Loucy (cell line): ENCODE measurements at regions not wholly inside any gene's neighbourhood (a gene's known extent, or its start where the extent isn't known, plus 50 kb on each side); places are given as distances from the start of the nearest gene placed in this dataset.

Experiments
- H2AFZ ChIP-seq: fragments of 200-600 bp; sonication (generic); 2 replicates; pipeline ENCODE4 v1.6.0; 2016; ENCODE audit warnings: antibody characterized with exemption, mild to moderate bottlenecking, low read length, moderate library complexity
- H3F3A ChIP-seq: fragments of 200-600 bp; 2 replicates; pipeline ENCODE4 v1.6.0; 2016; ENCODE audit warnings: antibody characterized with exemption, low read depth, mild to moderate bottlenecking
- H3K27me3 ChIP-seq: fragments of 200-600 bp; sonication (generic); 2 replicates; pipeline ENCODE4 v1.6.1; 2014; ENCODE audit warnings: low read length, mild to moderate bottlenecking; ENCODE audit not compliant: insufficient read depth, poor library complexity, severe bottlenecking
- H3K36me3 ChIP-seq: fragments of 200-600 bp; sonication (generic); 2 replicates; pipeline ENCODE4 v1.6.1; 2016; ENCODE audit warnings: low read length; ENCODE audit not compliant: insufficient read depth
- H3K4me1 ChIP-seq: fragments of 200-600 bp; sonication (generic); 2 replicates; pipeline ENCODE4 v1.5.1; 2014; ENCODE audit warnings: low read length, mild to moderate bottlenecking; ENCODE audit not compliant: insufficient read depth, poor library complexity, severe bottlenecking
- H3K4me2 ChIP-seq: fragments of 200-600 bp; sonication (generic); 2 replicates; pipeline ENCODE4 v1.6.0; 2014; ENCODE audit warnings: antibody characterized with exemption, low read length, low read depth, mild to moderate bottlenecking; ENCODE audit not compliant: poor library complexity, severe bottlenecking
- H3K4me3 ChIP-seq: fragments of 200-600 bp; sonication (generic); 2 replicates; pipeline ENCODE4 v1.5.1; 2014; ENCODE audit warnings: low read length, mild to moderate bottlenecking, mixed read lengths; ENCODE audit not compliant: poor library complexity, severe bottlenecking
- H3K79me2 ChIP-seq: fragments of 200-600 bp; sonication (generic); 2 replicates; pipeline ENCODE4 v1.6.1; 2014; ENCODE audit warnings: low read length; ENCODE audit not compliant: insufficient read depth
- H3K9ac ChIP-seq: fragments of 200-600 bp; sonication (generic); 2 replicates; pipeline ENCODE4 v1.6.0; 2014; ENCODE audit warnings: mild to moderate bottlenecking, low read depth, low read length, moderate library complexity; ENCODE audit not compliant: poor library complexity, severe bottlenecking
- H3K9me2 ChIP-seq: fragments of 200-600 bp; sonication (generic); replicated peaks from 2 replicates; pipeline ENCODE4 v1.6.1; 2016; ENCODE audit warnings: low read depth, low read length, mixed read lengths
- H3K9me3 ChIP-seq: fragments of 200-600 bp; sonication (generic); 2 replicates; pipeline ENCODE4 v1.6.1; 2014; ENCODE audit warnings: mild to moderate bottlenecking, antibody characterized with exemption, low read length, low read depth; ENCODE audit not compliant: insufficient read depth
- H4K20me1 ChIP-seq: fragments of 200-600 bp; sonication (generic); 2 replicates; pipeline ENCODE4 v1.6.0; 2014; ENCODE audit warnings: antibody characterized with exemption, low read length, mild to moderate bottlenecking; ENCODE audit not compliant: insufficient read depth, poor library complexity, severe bottlenecking
- EZH2phosphoT487 ChIP-seq: fragments of 200-600 bp; IDR thresholded peaks from 2 replicates; pipeline ENCODE4 v1.6.1; 2018; ENCODE audit warnings: antibody characterized with exemption, mild to moderate bottlenecking, moderate library complexity, borderline replicate concordance
- TF ChIP-seq, protein P1 (sequence below): fragments of 200-600 bp; sonication (generic); conservative IDR thresholded peaks from 2 replicates; pipeline ENCODE4 v1.5.1; 2014; ENCODE audit warnings: mild to moderate bottlenecking, antibody characterized with exemption, low read length

GRCh38 chr2:174016447-174016846 is 51.3 kb upstream of the SP3 start:
- H3K79me2 ChIP-seq: no peaks in the 10 kb centered on the region
- no peaks in the 10 kb centered on the region for H3K9me2 ChIP-seq
- H2AFZ ChIP-seq: no peak overlapping the region
- H3K9me3 ChIP-seq: no peaks in the 10 kb centered on the region
- H3K4me2 ChIP-seq: no peak overlapping the region
- no peaks in the 10 kb centered on the region for H3F3A ChIP-seq
- no peaks in the 10 kb centered on the region for H4K20me1 ChIP-seq
- H3K36me3 ChIP-seq: no peaks in the 10 kb centered on the region
- no peak overlapping the region for H3K9ac ChIP-seq
- TF ChIP-seq, protein P1, sequence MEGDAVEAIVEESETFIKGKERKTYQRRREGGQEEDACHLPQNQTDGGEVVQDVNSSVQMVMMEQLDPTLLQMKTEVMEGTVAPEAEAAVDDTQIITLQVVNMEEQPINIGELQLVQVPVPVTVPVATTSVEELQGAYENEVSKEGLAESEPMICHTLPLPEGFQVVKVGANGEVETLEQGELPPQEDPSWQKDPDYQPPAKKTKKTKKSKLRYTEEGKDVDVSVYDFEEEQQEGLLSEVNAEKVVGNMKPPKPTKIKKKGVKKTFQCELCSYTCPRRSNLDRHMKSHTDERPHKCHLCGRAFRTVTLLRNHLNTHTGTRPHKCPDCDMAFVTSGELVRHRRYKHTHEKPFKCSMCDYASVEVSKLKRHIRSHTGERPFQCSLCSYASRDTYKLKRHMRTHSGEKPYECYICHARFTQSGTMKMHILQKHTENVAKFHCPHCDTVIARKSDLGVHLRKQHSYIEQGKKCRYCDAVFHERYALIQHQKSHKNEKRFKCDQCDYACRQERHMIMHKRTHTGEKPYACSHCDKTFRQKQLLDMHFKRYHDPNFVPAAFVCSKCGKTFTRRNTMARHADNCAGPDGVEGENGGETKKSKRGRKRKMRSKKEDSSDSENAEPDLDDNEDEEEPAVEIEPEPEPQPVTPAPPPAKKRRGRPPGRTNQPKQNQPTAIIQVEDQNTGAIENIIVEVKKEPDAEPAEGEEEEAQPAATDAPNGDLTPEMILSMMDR: no peak
- TF ChIP-seq EZH2phosphoT487: no peak
- H3K27me3 ChIP-seq: no peaks in the 10 kb centered on the region
- H3K4me1 ChIP-seq: no peaks in the 10 kb centered on the region
- no peak overlapping the region for H3K4me3 ChIP-seq

DNA sequence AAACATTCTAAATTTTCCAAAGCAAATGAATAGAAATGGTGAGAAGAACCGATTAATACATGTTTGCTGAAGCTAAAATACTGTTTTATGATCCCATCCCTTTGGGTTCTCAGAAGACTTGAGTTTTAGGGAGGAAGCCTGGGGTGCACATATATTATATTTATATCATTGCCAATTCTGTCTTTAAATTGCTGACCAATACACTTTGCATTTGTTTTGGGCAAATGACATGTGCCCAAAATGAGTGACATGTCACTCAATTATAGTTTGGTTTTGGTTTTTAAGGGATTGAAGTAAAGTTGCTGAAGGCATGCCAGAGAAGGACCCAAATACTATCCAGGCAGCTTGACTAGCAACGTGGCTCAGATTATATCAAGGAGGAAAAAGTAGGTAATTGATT is 50.3 kb upstream of the SP3 start:
- no peak overlapping the region for H3K4me2 ChIP-seq
- H3K27me3 ChIP-seq: no peaks in the 10 kb centered on the region
- H2AFZ ChIP-seq: no peak overlapping the region
- no peaks in the 10 kb centered on the region for H3K36me3 ChIP-seq
- H3K9me2 ChIP-seq: no peaks in the 10 kb centered on the region
- H3K9me3 ChIP-seq: no peaks in the 10 kb centered on the region
- H3K4me3 ChIP-seq: no peak overlapping the region
- H3K9ac ChIP-seq: no peak overlapping the region
- TF ChIP-seq, protein P1: no peak
- TF ChIP-seq EZH2phosphoT487: no peak
- no peaks in the 10 kb centered on the region for H3K79me2 ChIP-seq
- H3F3A ChIP-seq: no peaks in the 10 kb centered on the region
- H3K4me1 ChIP-seq: no peaks in the 10 kb centered on the region
- no peaks in the 10 kb centered on the region for H4K20me1 ChIP-seq
